ENCODE measurements at regions not wholly inside any gene's neighbourhood (a gene's known extent, or its start where the extent isn't known, plus 50 kb on each side); places are given as distances from the start of the nearest gene placed in this dataset.

DNA sequence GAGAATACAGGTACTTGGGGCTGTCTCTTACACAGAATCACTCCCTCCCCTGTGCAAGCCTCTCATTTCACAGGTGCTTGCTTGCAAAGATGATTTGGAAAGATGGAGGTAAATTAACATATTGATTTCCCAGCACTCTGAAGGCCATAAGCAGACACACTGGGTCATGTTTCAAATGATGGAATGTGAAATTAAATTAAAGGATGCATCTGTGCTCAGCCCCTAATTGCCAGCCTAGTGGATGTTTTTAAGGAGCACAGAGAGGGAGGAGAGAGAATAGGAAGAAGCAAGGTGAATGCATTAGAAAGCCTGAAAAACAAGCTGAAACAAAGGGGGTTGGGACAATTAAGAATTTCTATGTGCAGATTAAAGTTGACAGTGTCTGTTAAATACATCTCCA lies 96.1 kb upstream of the GRIP1 start:
- H3K4me3 ChIP-seq (ENCODE audit: low read depth in 1 of 2, low read length in 1 of 2), result no peak overlapping the region
- H3K9me3 ChIP-seq, result no peaks in the 10 kb centered on the region
- TF ChIP-seq, protein P1, sequence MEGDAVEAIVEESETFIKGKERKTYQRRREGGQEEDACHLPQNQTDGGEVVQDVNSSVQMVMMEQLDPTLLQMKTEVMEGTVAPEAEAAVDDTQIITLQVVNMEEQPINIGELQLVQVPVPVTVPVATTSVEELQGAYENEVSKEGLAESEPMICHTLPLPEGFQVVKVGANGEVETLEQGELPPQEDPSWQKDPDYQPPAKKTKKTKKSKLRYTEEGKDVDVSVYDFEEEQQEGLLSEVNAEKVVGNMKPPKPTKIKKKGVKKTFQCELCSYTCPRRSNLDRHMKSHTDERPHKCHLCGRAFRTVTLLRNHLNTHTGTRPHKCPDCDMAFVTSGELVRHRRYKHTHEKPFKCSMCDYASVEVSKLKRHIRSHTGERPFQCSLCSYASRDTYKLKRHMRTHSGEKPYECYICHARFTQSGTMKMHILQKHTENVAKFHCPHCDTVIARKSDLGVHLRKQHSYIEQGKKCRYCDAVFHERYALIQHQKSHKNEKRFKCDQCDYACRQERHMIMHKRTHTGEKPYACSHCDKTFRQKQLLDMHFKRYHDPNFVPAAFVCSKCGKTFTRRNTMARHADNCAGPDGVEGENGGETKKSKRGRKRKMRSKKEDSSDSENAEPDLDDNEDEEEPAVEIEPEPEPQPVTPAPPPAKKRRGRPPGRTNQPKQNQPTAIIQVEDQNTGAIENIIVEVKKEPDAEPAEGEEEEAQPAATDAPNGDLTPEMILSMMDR (IDR thresholded peaks at IDR 0.05), result no peak
- no peaks in the 10 kb centered on the region for H3K36me3 ChIP-seq
- H3K27ac ChIP-seq, result no peak overlapping the region
- peaks cover 5% of the 10 kb centered on the region for H3K27me3 ChIP-seq
- no peaks in the 10 kb centered on the region for H3K4me1 ChIP-seq (ENCODE audit: control insufficient read depth in 1 of 2, insufficient read depth in 1 of 2, low read depth in 1 of 2, low read length in 1 of 2)

DNA sequence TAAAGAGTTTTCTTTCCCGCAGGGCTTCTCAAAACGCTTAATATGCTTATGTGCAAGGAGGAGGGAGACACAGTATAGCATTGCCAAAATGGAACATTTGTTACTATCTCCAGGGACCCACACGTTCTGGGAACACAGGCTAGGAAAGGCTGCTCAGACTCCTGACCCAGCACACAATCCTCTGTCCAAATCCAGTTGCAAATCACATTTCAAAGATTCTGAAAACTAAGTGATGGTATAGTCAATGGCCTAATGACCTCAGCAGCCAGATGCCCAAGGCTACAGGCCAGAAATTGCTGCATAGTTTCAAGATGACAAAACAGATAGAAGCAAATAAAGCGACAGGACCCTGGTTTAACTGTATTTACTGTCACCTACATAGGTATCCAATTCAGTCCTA lies 97.0 kb upstream of the GRIP1 start:
- TF ChIP-seq, protein P1 (IDR thresholded peaks at IDR 0.05), result no peak
- H3K36me3 ChIP-seq, result no peaks in the 10 kb centered on the region
- H3K27me3 ChIP-seq, result peaks cover 5% of the 10 kb centered on the region
- no peak overlapping the region for H3K27ac ChIP-seq
- no peaks in the 10 kb centered on the region for H3K9me3 ChIP-seq
- H3K4me1 ChIP-seq (ENCODE audit: control insufficient read depth in 1 of 2, insufficient read depth in 1 of 2, low read depth in 1 of 2, low read length in 1 of 2), result no peaks in the 10 kb centered on the region
- H3K4me3 ChIP-seq (ENCODE audit: low read depth in 1 of 2, low read length in 1 of 2), result no peak overlapping the region

DNA sequence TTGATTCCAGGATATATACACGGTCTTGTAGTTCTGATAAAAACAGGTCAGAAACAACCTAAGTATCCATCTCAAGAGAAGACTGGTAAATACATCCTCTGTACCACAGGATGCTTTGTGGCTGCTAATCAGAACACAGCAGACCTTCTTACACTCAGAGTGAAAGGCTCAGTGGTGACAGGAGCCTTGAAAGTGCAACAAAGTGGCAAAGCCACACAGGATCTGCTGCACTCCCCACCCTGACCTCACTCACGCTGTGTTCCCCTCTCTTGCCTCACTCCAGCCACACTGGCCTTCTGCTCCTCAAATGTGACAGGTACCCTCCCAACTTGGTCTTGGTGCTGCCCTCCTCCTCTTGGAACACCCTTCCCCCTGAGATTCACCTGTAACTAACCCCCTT lies 98.1 kb upstream of the GRIP1 start:
- Histone ChIP-seq H3K4me3 (ENCODE audit: low read depth in 1 of 2, low read length in 1 of 2) (no peak overlapping the region), H3K27ac (no peak overlapping the region), H3K36me3 (no peaks in the 10 kb centered on the region), H3K27me3 (peaks cover 5% of the 10 kb centered on the region), H3K9me3 (no peaks in the 10 kb centered on the region), H3K4me1 (ENCODE audit: control insufficient read depth in 1 of 2, insufficient read depth in 1 of 2, low read depth in 1 of 2, low read length in 1 of 2) (no peaks in the 10 kb centered on the region)
- TF ChIP-seq, protein P1 (IDR thresholded peaks at IDR 0.05), result no peak

DNA sequence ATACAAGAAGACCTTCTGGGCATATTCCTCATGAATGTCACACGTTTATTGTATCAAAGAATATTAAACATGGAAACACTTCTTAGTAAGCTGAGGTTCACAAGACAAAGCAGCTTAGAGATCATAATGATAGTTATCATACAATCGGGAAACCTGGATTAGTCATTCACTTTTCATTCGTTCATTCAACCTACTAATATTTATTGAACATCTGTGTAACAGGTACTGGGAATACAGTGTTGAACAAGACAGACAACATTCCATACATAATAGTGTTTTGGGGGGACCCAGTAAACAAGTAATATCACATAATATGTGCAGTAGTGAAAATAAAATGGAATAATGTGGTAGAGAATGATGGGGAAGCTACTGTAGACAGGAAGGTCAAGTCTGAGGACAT lies 100.6 kb upstream of the GRIP1 start:
- no peak overlapping the region for H3K27ac ChIP-seq
- TF ChIP-seq, protein P1 (IDR thresholded peaks at IDR 0.05), result no peak
- H3K36me3 ChIP-seq, result no peaks in the 10 kb centered on the region
- no peak overlapping the region for H3K4me3 ChIP-seq (ENCODE audit: low read depth in 1 of 2, low read length in 1 of 2)
- H3K27me3 ChIP-seq, result peaks cover 5% of the 10 kb centered on the region
- H3K9me3 ChIP-seq, result no peaks in the 10 kb centered on the region
- no peaks in the 10 kb centered on the region for H3K4me1 ChIP-seq (ENCODE audit: control insufficient read depth in 1 of 2, insufficient read depth in 1 of 2, low read depth in 1 of 2, low read length in 1 of 2)

- Histone ChIP-seq H3K27me3 (no peaks in the 10 kb centered on the region), H3K4me1 (ENCODE audit: control insufficient read depth in 1 of 2, insufficient read depth in 1 of 2, low read depth in 1 of 2, low read length in 1 of 2) (no peaks in the 10 kb centered on the region), H3K9me3 (no peaks in the 10 kb centered on the region), H3K36me3 (no peaks in the 10 kb centered on the region), H3K27ac (no peak overlapping the region), H3K4me3 (ENCODE audit: low read depth in 1 of 2, low read length in 1 of 2) (no peak overlapping the region)
- TF ChIP-seq, protein P1 (IDR thresholded peaks at IDR 0.05), result no peak
Observed at GRCh38 chr12:66786531-66787308, 107.8 kb upstream of the GRIP1 start.
